Esophagus squamous epithelium (tissue), 4 donors: ENCODE measurements at regions not wholly inside any gene's neighbourhood (a gene's known extent, or its start where the extent isn't known, plus 50 kb on each side); places are given as distances from the start of the nearest gene placed in this dataset.

Experiments
- CTCF ChIP-seq, 6 experiments: fragments of 450-650 bp in 4 of 6; fragments of 200-600 bp in 2 of 6; sonication (generic) in 2 of 6; IDR thresholded peaks; one replicate each; pipeline ENCODE4 v1.5.1; 2016 to 2019; ENCODE audit warnings: antibody characterized with exemption in 6 of 6, mild to moderate bottlenecking in 4 of 6, moderate library complexity in 4 of 6
- POLR2A ChIP-seq, 4 donors: fragments of 450-650 bp; IDR thresholded peaks; one replicate each; pipeline ENCODE4 v1.6.1; 2017; ENCODE audit warnings: antibody characterized with exemption in 4 of 4, mild to moderate bottlenecking in 4 of 4, moderate library complexity in 3 of 4

- TF ChIP-seq CTCF (IDR thresholded peaks at IDR 0.05) (no peak), POLR2A (IDR thresholded peaks at IDR 0.05) (no peak)
Observed at GRCh38 chr1:60655679-60656355, 426.5 kb upstream of the NFIA start.
